ENCODE measurements at regions not wholly inside any gene's neighbourhood (a gene's known extent, or its start where the extent isn't known, plus 50 kb on each side); places are given as distances from the start of the nearest gene placed in this dataset.
"Not testable (repeated sequence)": the region's sequence is repeated elsewhere in the genome, so short reads cannot be mapped to it uniquely, and the experiment has no call there.

DNA sequence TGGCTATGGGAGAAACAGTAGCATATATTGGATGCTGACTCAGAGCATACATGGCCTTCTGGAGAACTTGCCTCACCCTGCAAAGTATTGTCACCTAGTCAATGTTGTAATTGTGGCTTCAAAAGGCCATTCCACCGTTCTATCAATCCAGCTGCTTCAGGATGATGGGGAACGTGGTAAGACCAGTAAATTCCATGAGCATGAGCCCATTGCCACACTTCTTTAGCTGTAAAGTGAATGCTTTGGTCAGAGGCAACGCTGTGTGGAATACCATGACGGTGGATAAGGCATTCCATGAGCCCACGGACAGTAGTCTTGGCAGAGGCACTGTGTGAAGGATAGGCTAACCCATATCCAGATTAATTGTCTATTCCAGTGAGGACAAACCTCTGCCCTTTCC, 1300.1 kb upstream of the ACVR2A start:
- TF ChIP-seq CTCF (IDR thresholded peaks at IDR 0.05; ENCODE audit: low read depth, low read length): no peak
- H3K9me3 ChIP-seq (ENCODE audit: severe bottlenecking): peaks cover 4% of the 10 kb centered on the region
- no peaks in the 10 kb centered on the region for H3K36me3 ChIP-seq
- no peak overlapping the region for H3K27ac ChIP-seq
- DNase-seq: no peak
- H3K4me3 ChIP-seq (ENCODE audit: low read depth, low read length): no peak overlapping the region
- no peaks in the 10 kb centered on the region for H3K27me3 ChIP-seq (ENCODE audit: insufficient read depth, low read depth, severe bottlenecking)

GRCh38 chr2:146541896-146542295, 1302.9 kb upstream of the ACVR2A start:
- no peak for TF ChIP-seq CTCF (IDR thresholded peaks at IDR 0.05; ENCODE audit: low read depth, low read length)
- DNase-seq: no peak
- H3K27ac ChIP-seq: no peak overlapping the region
- no peaks in the 10 kb centered on the region for H3K27me3 ChIP-seq (ENCODE audit: insufficient read depth, low read depth, severe bottlenecking)
- no peaks in the 10 kb centered on the region for H3K9me3 ChIP-seq (ENCODE audit: severe bottlenecking)
- H3K4me3 ChIP-seq (ENCODE audit: low read depth, low read length): no peak overlapping the region
- H3K36me3 ChIP-seq: no peaks in the 10 kb centered on the region

DNA sequence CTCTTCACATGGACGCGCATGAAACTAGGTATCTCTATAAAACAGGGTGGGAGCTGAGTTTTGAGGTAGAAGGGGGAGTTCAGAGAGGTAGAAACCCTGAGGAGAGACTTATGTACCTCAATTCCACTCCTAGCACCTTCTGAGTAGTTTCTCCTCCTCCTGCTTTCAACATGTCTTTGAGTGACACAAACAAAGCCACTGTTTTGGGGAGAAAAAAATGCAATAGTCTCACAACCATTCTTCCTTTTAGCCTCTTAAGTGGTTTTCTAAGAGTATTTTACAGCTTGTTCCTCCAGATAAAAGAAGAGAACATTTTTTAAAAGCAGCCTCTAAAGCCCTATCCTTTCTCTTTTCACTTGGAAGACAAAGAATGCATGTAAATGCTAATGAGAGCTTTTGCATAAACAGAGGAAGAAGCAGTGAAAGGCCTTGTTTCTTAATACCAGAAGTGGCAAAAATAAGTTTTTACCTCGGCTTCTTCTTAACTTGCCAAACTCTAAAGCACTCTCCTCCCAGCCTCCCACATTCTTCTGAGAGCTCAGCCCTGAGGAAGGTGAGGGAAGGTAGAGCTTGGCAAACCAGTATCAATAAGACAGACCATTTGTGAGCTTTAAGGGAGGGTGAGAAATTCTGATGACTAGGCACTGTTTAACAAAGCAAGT, 1304.4 kb upstream of the ACVR2A start:
- Histone ChIP-seq H3K9me3 (ENCODE audit: severe bottlenecking) (no peaks in the 10 kb centered on the region), H3K36me3 (no peaks in the 10 kb centered on the region), H3K27me3 (ENCODE audit: insufficient read depth, low read depth, severe bottlenecking) (no peaks in the 10 kb centered on the region), H3K4me3 (ENCODE audit: low read depth, low read length) (no peak overlapping the region), H3K27ac (no peak overlapping the region)
- no peak for TF ChIP-seq CTCF (IDR thresholded peaks at IDR 0.05; ENCODE audit: low read depth, low read length)
- DNase-seq: no peak

DNA sequence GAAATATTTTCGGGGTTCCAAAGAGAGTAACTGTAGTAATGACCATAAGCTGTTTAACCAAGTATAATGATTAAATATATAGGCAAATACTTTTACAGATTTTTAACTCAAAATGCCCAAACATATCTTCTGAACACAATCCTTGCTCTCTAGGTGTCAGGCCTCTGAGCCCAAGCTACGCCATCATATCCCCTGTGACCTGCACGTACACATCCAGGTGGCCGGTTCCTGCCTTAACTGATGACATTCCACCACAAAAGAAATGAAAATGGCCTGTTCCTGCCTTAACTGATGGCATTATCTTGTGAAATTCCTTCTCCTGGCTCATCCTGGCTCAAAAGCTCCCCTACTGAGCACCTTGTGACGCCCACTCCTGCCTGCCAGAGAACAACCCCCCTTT, 1305.1 kb upstream of the ACVR2A start:
- H3K27ac ChIP-seq; H3K4me3 ChIP-seq (ENCODE audit: low read depth, low read length); H3K36me3 ChIP-seq; H3K27me3 ChIP-seq (ENCODE audit: insufficient read depth, low read depth, severe bottlenecking); H3K9me3 ChIP-seq (ENCODE audit: severe bottlenecking); DNase-seq: not testable (repeated sequence)

- H3K36me3 ChIP-seq: no peaks in the 10 kb centered on the region
- no peak overlapping the region for H3K27ac ChIP-seq
- no peak for TF ChIP-seq CTCF (IDR thresholded peaks at IDR 0.05; ENCODE audit: low read depth, low read length)
- H3K9me3 ChIP-seq (ENCODE audit: severe bottlenecking): no peaks in the 10 kb centered on the region
- H3K4me3 ChIP-seq (ENCODE audit: low read depth, low read length): no peak overlapping the region
- H3K27me3 ChIP-seq (ENCODE audit: insufficient read depth, low read depth, severe bottlenecking): no peaks in the 10 kb centered on the region
- no peak for DNase-seq
These were observed 1307.4 kb upstream of the ACVR2A start for GRCh38 chr2:146537477-146537876.

DNA sequence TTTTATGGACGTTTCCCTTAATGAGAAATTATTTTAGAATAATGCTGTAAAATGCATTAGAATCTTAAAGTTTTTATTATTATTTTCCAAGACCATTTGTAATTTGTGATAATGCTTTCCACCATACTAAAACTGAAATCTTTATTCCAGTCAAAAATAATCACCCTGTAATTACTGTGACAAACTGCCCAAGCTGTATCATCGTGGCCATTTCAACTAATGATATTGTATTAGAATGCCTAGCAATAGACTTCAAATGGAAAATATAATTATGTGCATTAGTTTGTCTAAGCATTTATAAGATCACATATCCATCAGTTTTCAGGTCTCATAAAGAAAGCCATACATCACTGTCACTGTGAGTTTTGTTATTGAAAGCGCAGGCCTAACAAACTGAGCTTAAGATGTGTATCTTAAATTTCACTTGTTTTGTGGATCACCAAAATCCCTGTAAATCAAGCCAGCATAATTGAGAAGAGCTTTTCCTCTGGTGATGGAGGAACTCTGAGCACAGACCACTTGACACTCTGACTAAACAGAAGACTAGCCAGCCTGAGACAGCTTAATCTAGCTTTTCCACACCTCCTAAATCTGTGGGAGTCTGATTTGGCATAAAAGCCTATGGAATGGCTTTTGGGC, 1312.2 kb upstream of the ACVR2A start:
- Histone ChIP-seq H3K4me3 (ENCODE audit: low read depth, low read length) (no peak overlapping the region), H3K27ac (no peak overlapping the region), H3K36me3 (no peaks in the 10 kb centered on the region), H3K9me3 (ENCODE audit: severe bottlenecking) (no peaks in the 10 kb centered on the region), H3K27me3 (ENCODE audit: insufficient read depth, low read depth, severe bottlenecking) (no peaks in the 10 kb centered on the region)
- TF ChIP-seq CTCF (IDR thresholded peaks at IDR 0.05; ENCODE audit: low read depth, low read length): no peak
- DNase-seq: peak; percentile 22

All from WERI-Rb-1 (cell line).